ENCODE measurements at regions not wholly inside any gene's neighbourhood (a gene's known extent, or its start where the extent isn't known, plus 50 kb on each side); places are given as distances from the start of the nearest gene placed in this dataset.

GRCh38 chr6:120116343-120116742 is 766.8 kb upstream of the MAN1A1 start (continued):
- TF ChIP-seq KAT7 (CRISPR knock-in tag; IDR thresholded peaks at IDR 0.05; ENCODE audit: borderline replicate concordance) (no peak), ZNF511 (CRISPR knock-in tag; IDR thresholded peaks at IDR 0.05) (no peak), NR1H2 (CRISPR knock-in tag; IDR thresholded peaks at IDR 0.05) (no peak), SETDB1 (IDR thresholded peaks at IDR 0.05; ENCODE audit: low read length) (no peak), ZNF436 (CRISPR knock-in tag; IDR thresholded peaks at IDR 0.05) (no peak)

GRCh38 chr6:120112980-120113379 is 763.4 kb upstream of the MAN1A1 start:
- Histone ChIP-seq H3K27me3 (ENCODE audit: control insufficient read depth in 2 of 2, insufficient read depth in 2 of 2, low read length in 2 of 2) (no peaks in the 10 kb centered on the region), H3K9ac (ENCODE audit: insufficient read depth in 1 of 2, low read depth in 2 of 2, low read length in 2 of 2) (no peak overlapping the region), H3K9me3 (replicated peaks; ENCODE audit: control insufficient read depth, insufficient read depth, low read depth, low read length) (no peaks in the 10 kb centered on the region), H3K4me1 (replicated peaks in 1 of 2; ENCODE audit: control insufficient read depth in 2 of 2, insufficient read depth in 2 of 2, low read length in 2 of 2) (no peaks in the 10 kb centered on the region), H4K20me1 (replicated peaks; ENCODE audit: control insufficient read depth, insufficient read depth, low read length) (no peaks in the 10 kb centered on the region), H3K4me2 (ENCODE audit: insufficient read depth, low read length) (no peak overlapping the region), H3K27ac (ENCODE audit: extremely low read depth, low read depth, low read length) (no peak overlapping the region), H3K4me3 (no peak overlapping the region), H2AFZ (ENCODE audit: low read depth, low read length) (no peak overlapping the region), H3K9me1 (ENCODE audit: control insufficient read depth, insufficient read depth, low read length) (no peaks in the 10 kb centered on the region), H3K79me2 (ENCODE audit: control insufficient read depth, insufficient read depth, low read length) (no peaks in the 10 kb centered on the region), H3K36me3 (ENCODE audit: control insufficient read depth, insufficient read depth, low read length) (no peaks in the 10 kb centered on the region)
- ATAC-seq (no peak), DNase-seq (ENCODE audit: extremely low read depth in 1 of 4, low spot score in 3 of 4) (no peak), FAIRE-seq (no peak)
- intact Hi-C loops (cut with micrococcal nuclease) (no loop called here), in situ Hi-C loops (cut with MboI) (no loop called here)
- ChIA-PET CTCF (ENCODE audit: low intra/inter-chr PET ratio) (no interaction called here), POLR2A (no interaction called here)
- BruUV-seq (replicated peaks), result no TSS peak
- TF ChIP-seq LEF1 (IDR thresholded peaks at IDR 0.05) (no peak), C11orf30 (IDR thresholded peaks at IDR 0.05; ENCODE audit: low read depth) (peak; percentile 56; the same call in 1 of the 2 replicates), MAFF (IDR thresholded peaks at IDR 0.05; ENCODE audit: low read length) (0 out of 2 replicates have a peak, but pooled peaks have one; percentile 5), GTF3C2 (IDR thresholded peaks at IDR 0.05; ENCODE audit: borderline replicate concordance, extremely low read depth, insufficient read length) (no peak), ZNF316 (IDR thresholded peaks at IDR 0.05) (peak; percentile 76), KLF10 (CRISPR knock-in tag; IDR thresholded peaks at IDR 0.05) (no peak)
